NCI-H146 treated with DMSO at 0.1 percent for 48 hours (cell line): ENCODE measurements at regions not wholly inside any gene's neighbourhood (a gene's known extent, or its start where the extent isn't known, plus 50 kb on each side); places are given as distances from the start of the nearest gene placed in this dataset.
A peak's percentile ranks its signal among the peaks of the same experiment; 100 is the strongest.

Source experiments
- DNase-seq: peaks from one replicate; lab custom pipeline; 2025; ENCODE audit not compliant: unreplicated experiment; lab: John Stamatoyannopoulos, UW

- peak; percentile 63 for DNase-seq
These were observed 75.5 kb upstream of the PLSCR5 start for GRCh38 chr3:146680617-146681016.

- DNase-seq = no peak
These were observed 74.8 kb upstream of the PLSCR5 start for GRCh38 chr3:146679995-146680394.

- no peak for DNase-seq
These were observed 74.0 kb upstream of the PLSCR5 start for GRCh38 chr3:146679191-146679590.

- no peak for DNase-seq
These were observed 67.8 kb upstream of the PLSCR5 start for GRCh38 chr3:146672941-146673340.

GRCh38 chr3:146664403-146664802, 59.3 kb upstream of the PLSCR5 start:
- no peak for DNase-seq

GRCh38 chr3:146658841-146659240, 53.7 kb upstream of the PLSCR5 start:
- no peak for DNase-seq

- peak; percentile 63 for DNase-seq
These were observed 50.3 kb upstream of the PLSCR5 start for GRCh38 chr3:146655333-146655996.
